ENCODE measurements at regions not wholly inside any gene's neighbourhood (a gene's known extent, or its start where the extent isn't known, plus 50 kb on each side); places are given as distances from the start of the nearest gene placed in this dataset.

DNA sequence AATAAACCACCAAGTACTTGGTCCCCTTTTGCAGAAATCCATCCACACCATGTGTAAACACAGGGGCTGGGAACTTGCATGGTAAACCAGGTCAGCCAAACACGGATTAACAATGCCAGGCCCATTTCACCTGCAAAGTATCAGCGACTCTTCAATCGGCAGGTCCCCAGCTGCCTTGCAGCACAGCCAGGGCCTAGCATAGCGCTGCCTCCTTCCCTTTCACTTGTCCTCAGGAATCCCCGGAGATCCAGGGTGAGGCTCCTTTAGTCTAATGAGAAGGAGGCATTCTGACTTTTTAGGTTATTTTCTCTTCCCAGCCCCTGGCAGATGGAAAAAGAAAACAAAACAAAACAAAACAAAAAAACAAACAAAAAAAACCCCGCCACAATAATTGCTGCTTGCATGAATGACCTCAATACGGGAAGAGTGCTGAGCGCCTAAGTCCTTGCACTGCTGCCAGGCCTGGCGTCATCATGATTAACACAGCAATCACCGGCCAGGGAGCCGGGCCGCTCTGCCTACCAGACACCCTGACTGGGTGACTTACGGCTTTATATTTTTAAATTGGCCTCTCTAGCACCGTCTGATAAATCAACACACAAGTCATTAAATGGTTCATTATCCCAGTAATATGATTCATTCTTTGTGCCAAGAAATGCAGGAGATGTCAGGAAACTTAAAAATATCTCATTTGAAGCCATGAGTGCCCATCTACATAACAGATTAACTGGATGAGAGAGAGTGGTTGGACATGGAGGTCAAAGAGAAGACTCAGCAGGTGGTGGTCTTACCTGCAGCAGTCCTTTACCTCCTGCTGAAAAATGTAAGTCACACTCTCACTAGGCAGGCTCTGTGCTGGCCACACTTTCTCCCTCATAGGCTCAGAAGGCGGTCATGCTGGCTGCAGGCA is 692.7 kb downstream of the UQCRFS1 start:
- DNase-seq: no peak

DNA sequence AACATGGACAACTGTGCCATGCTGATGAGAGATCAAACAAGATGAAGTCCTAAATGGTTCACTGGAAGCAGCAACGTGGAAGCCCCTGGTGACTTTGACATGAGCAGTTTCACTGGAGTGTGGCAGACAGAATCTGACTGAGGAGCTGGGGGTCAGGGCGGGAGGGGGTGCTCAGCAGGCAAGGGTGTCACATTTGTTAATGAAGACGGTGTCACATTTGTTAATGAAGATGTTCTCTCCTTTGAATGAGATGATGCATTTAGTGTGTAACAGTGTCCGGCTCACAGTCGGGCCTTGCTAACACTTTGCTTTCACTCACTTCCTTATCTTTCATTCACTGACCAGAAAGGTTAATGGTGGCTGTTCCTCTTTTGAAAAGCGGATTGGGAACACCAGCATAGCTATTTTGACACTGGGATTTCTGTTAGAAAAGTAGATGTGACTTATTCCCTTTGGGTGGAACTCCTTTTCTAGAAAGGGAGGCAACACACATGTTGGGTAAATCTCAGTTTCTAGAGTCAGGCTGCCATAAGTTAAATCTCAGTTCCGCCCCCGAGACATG is 693.7 kb downstream of the UQCRFS1 start:
- DNase-seq: no peak

DNA sequence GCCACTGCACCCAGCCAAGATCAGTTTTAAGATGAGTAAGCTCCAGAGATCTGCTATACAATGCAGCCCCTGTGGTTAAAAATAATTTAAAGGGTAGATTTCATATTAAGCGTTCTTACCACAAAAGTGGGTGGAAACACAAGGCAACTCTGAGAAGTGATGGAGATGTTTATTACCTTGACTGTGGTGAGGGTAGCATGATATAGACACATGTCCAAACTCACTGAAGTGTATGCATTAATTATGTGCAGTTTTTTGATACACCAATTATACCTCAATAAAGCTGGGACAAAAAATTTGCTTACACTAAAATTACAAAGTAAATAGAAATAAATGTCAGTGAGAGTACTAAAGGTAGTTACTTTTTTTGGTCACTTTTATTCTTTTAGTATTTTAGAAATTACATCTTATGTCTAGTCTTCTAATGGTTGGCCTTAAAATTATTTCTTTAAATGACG is 696.5 kb downstream of the UQCRFS1 start:
- no peak for DNase-seq

GRCh38 chr19:28514166-28514565 is 698.8 kb downstream of the UQCRFS1 start:
- no peak for DNase-seq

- no peak for DNase-seq
Measured at GRCh38 chr19:28511655-28512054, 701.3 kb downstream of the UQCRFS1 start.

DNA sequence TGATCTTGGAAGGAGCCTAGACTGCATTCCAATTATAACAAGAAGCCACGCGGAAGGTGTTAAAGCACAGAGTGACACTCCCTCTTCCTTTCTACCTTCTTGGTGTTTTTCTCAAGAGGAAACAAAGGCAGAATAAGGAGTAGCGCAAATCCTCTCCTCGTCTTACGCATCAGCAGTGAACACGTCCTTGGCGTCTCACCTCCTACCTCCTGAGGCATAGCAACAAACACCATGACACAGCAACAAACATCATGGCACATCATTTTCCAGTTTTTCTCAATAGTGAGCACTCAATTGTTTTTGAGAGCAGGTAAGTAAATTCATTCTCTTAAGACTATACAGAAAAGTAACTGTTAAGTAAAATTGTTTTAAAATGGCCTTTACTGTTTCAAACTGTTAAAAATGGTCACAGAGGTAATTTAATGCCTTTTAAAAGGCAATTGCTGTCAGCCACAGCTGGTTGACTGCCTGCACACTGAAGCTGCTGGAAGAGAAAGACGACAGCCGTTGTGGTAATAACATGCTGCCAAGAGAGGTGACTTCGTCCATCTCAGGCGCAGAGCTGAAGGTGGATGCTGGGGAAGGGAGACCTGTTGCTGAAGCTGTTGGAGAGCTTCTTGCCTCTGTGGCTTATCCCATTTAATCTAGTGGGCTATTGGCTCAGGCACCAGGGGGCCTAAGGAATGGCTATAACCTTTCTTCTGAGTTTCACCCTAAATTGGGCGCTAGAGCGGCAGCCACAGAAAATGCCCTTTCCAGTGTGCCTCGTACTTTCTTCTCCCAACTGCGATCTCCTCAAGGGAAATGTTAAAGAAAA is 703.7 kb downstream of the UQCRFS1 start:
- no peak for DNase-seq

DNA sequence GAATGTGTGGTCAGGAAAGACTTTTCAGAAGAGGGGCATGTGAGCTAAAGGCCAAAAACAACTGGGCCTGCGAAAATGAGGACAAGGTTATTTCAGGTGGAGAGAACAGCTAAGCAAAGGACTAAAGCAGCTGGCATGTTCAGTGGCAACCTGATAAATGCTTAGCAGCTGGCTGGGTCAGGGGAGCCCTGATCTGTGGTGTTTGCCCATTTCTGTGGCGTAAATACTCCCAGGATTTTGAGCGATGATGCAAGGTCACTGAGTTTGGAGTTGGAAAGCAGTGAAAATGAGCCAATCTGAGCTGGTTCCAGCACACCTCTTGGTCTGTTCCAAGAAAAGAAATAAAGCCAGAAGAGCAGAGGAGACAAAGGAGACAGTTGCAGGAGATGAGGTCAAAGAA is 704.3 kb downstream of the UQCRFS1 start:
- no peak for DNase-seq

GRCh38 chr19:28505933-28506332 is 707.0 kb downstream of the UQCRFS1 start:
- no peak for DNase-seq

DNA sequence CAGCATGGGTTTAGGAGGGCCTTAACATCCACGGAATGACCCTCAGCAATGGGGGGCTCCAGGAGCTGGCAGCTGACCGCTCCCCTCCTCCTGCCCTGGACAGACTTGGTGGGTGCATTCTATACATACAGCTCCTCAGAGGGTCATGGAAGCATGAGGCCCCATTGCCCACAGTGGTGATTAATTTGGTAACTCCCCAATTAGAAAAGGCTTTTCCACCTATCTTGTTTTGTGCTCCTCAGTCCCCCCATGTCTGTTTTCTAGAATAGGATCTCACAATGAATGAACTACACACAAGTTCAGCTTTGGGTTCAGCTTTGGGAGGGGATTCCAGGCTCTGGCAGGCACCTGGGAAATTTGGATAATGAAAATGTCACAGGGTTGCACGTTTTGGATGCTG is 707.8 kb downstream of the UQCRFS1 start:
- DNase-seq: no peak

- DNase-seq: no peak
Measured at GRCh38 chr19:28504727-28505126, 708.2 kb downstream of the UQCRFS1 start.

DNA sequence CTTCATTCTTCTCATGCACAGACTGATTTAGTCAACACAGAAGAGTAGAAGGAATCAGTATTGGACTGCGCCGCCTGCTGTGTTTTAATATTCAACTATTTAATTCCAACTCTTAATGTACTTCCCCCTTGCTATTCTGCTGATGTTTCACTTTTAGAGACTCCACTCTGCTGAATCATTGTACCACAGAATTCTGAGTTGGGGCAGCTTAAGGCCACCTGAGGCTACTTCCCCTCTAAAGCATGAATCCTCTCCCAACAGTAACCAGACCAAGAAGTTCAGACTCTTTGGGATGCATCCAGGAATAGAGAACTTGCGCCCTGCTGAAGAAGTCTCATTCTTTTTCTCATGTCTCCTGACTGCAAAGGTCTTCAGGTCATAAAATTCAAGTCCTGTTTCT is 708.8 kb downstream of the UQCRFS1 start:
- no peak for DNase-seq

GRCh38 chr19:28502879-28503734 is 709.8 kb downstream of the UQCRFS1 start:
- DNase-seq: no peak

- no peak for DNase-seq
Measured at GRCh38 chr19:28501976-28502375, 711.0 kb downstream of the UQCRFS1 start.

GRCh38 chr19:28500982-28501630 is 711.8 kb downstream of the UQCRFS1 start:
- DNase-seq: no peak

DNA sequence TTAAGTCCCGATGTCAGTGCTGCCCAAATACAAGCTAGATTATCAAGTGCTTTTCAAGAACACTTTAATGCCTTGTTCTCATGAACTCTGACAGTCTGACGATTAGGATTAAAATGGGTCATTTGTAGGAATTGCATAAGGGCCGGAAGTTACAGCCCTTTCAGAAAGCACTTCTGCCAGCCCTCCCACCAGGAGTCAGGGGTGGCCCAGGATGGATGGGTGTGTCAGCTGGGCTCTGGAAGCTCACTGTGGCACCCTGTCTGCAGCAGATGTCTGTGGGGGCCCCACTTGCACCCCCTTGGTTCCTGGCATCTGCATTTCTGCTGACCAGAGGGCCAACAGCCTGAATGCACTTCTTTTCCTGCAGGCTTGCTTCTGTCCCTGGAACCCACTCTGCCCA is 712.7 kb downstream of the UQCRFS1 start:
- DNase-seq: no peak

DNA sequence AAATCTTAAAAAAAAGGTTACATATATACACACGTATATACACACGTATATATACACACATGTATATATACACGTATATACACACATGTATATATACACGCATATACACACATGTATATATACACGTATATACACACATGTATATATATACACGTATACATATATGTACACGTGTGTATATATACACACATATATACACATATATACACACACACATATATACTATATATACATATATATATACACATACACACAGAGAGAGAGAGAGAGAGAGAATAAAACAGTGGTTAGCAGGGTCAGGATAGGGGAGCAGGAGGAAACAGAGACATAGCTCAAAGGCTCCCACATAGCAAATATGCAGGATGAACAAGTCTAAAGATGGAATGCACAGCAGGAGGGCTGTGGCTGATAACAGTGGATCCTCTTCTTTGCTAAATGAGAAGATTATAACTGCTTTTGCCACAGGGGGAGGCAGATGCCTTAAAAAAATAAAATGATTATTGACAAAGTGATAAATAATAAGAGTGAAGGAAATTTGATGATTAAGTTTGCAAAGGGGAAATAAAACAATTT is 714.5 kb downstream of the UQCRFS1 start:
- DNase-seq: no peak

DNA sequence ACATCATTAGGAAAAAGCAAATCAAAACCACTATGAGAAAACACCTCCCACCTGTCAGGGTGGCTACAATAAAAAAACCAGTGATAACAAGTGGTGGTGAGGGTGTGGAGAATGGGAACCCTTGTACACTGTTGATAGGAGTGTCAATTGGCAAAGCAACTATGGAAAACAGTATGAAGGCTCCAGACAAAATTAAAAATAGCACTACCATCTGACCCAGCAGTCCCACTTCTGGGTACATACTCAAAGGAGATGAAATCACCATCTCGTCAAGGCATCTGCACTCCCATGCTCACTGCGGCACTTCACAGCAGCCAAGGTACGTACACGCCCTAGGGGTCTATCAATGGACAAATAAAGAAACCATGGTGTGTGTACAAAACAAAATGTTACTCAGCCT is 715.1 kb downstream of the UQCRFS1 start:
- no peak for DNase-seq

- DNase-seq: no peak
Measured at GRCh38 chr19:28497137-28497536, 715.8 kb downstream of the UQCRFS1 start.

DNA sequence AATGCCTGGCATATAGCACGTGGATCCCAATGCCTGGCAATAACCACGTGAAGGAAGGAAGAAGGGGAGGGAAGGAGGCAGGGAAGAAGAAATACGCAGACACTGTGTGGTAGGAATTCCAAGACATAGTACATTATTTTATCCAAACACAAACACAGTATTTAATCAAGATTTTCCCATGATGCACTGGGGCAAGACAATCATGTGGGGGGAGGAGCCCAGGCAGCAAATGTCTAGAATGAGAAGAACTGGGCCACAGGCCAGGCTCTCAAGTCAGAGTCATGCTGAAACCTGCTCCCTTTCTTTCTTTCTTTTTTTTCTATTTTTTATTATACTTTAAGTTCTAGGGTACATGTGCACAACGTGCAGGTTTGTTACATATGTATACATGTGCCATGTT is 717.9 kb downstream of the UQCRFS1 start:
- no peak for DNase-seq

GRCh38 chr19:28494461-28494860 is 718.5 kb downstream of the UQCRFS1 start:
- DNase-seq: no peak

DNA sequence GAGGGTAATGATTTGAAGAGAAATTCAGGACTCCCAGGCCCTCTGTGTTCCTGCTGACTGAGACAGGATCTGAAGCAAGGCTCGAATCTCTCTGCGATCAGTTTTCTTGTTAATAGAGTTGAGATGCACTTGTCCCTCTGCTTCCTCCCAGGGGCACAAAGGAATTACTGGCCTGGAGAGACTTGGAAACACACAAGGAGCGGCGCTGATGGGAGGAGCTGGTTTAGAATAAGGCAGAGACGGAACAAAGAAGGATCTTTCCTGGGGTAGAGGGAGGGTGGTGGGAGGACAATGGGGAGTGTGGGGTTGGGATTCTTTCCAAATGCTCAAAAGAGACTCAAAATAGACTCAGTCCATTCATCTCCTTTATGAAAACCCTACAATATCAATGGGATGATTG is 719.1 kb downstream of the UQCRFS1 start:
- no peak for DNase-seq

GRCh38 chr19:28492621-28493020 is 720.3 kb downstream of the UQCRFS1 start:
- DNase-seq: no peak
